HG03135 (cell line): ENCODE measurements at regions not wholly inside any gene's neighbourhood (a gene's known extent, or its start where the extent isn't known, plus 50 kb on each side); places are given as distances from the start of the nearest gene placed in this dataset.

Experiments
- ATAC-seq: cut with Tn5 transposase; IDR thresholded peaks from one replicate; pipeline ENCODE4 v1.9.1; 2021; ENCODE audit warnings: mild to moderate bottlenecking, moderate library complexity; ENCODE audit not compliant: unreplicated experiment

GRCh38 chr4:162237676-162238075 lies 73.9 kb upstream of the FSTL5 start:
- no peak for ATAC-seq

GRCh38 chr4:162234595-162234994 lies 70.8 kb upstream of the FSTL5 start:
- no peak for ATAC-seq

GRCh38 chr4:162232349-162232748 lies 68.5 kb upstream of the FSTL5 start:
- no peak for ATAC-seq

GRCh38 chr4:162229670-162230069 lies 65.9 kb upstream of the FSTL5 start:
- no peak for ATAC-seq

- no peak for ATAC-seq
Observed at GRCh38 chr4:162221148-162221547, 57.3 kb upstream of the FSTL5 start.
